A549 (cell line): ENCODE measurements at regions not wholly inside any gene's neighbourhood (a gene's known extent, or its start where the extent isn't known, plus 50 kb on each side); places are given as distances from the start of the nearest gene placed in this dataset.

ENCODE experiments used
- EP300 ChIP-seq, 2 experiments: fragments of >200 bp; sonication (Bioruptor Twin); formaldehyde crosslinking; IDR thresholded peaks; 2 replicates in 1 of 2; 3 replicates in 1 of 2; pipeline ENCODE4 v1.6.1; 2016 to 2017
- ESRRA ChIP-seq: fragments of 150-350 bp; IDR thresholded peaks from 2 replicates; pipeline ENCODE4 v1.6.1; 2014; ENCODE audit warnings: mild to moderate bottlenecking, low read length, borderline replicate concordance
- HEYL ChIP-seq: fragments of 250-450 bp; sonication (Bioruptor Pico); IDR thresholded peaks from 2 replicates; pipeline ENCODE4 v1.8.0; 2021; ENCODE audit warnings: mild to moderate bottlenecking, moderate library complexity
- JUNB ChIP-seq: fragments of >200 bp; sonication (Bioruptor Twin); formaldehyde crosslinking; IDR thresholded peaks from 2 replicates; pipeline ENCODE4 v1.6.1; 2016
- PHF8 ChIP-seq: fragments of 200-600 bp; sonication (generic); IDR thresholded peaks from 2 replicates; pipeline ENCODE4 v1.6.1; 2016; ENCODE audit warnings: low read depth, mild to moderate bottlenecking, antibody characterized with exemption, moderate library complexity, borderline replicate concordance
- RAD21 ChIP-seq, 2 experiments: fragments of >200 bp in 1 of 2; sonication (Bioruptor Twin) in 1 of 2; formaldehyde crosslinking in 1 of 2; IDR thresholded peaks in 1 of 2; conservative IDR thresholded peaks in 1 of 2; 2 replicates in 1 of 2; 3 replicates in 1 of 2; pipeline ENCODE4 v1.6.1; 2012 to 2018; ENCODE audit warnings: inconsistent platforms in 1 of 2
- SMC3 ChIP-seq: fragments of >200 bp; sonication (Bioruptor Twin); formaldehyde crosslinking; IDR thresholded peaks from 3 replicates; pipeline ENCODE4 v1.6.1; 2018; ENCODE audit warnings: inconsistent platforms
- SREBF2 ChIP-seq: fragments of 450-650 bp; IDR thresholded peaks from 2 replicates; pipeline ENCODE4 v1.6.1; 2014; ENCODE audit warnings: mild to moderate bottlenecking, moderate library complexity
- TF ChIP-seq, protein P1 (sequence below): fragments of >200 bp; sonication (Bioruptor Twin); formaldehyde crosslinking; IDR thresholded peaks from 3 replicates; pipeline ENCODE4 v1.5.1; 2016
- TF ChIP-seq, protein P2 (sequence below): IDR thresholded peaks from 2 replicates; pipeline ENCODE4 v1.6.1; 2012
- TF ChIP-seq, protein P3 (sequence below): IDR thresholded peaks from 2 replicates; pipeline ENCODE4 v1.6.1; 2012
- TF ChIP-seq, protein P4 (sequence below): fragments of 200-600 bp; sonication (generic); IDR thresholded peaks from 2 replicates; pipeline ENCODE4 v1.6.1; 2016; ENCODE audit warnings: antibody characterized with exemption, mild to moderate bottlenecking, moderate library complexity
- TF ChIP-seq, protein P5 (sequence below): IDR thresholded peaks from 2 replicates; pipeline ENCODE4 v1.6.1; 2012; ENCODE audit warnings: low read depth, borderline replicate concordance

DNA sequence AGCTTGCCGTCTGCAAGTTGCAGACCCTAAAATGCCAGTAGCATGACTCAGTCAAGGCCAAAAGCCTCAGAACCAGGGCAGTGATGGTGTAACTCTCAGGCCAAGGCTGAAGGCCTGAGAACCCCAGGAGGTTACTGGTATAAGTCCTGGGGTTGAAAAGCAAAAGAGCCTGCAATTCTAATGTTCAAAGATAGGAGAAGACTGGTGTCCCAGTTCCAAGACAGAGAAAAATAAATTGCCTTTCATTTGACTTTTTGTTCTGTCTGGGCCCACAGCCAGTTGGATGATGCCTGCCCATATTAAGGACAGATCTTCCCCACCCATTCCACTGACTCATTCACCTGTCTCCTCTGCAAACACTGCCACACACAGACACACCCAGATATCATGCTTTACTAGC, 673.2 kb downstream of the CDH18 start:
- TF ChIP-seq JUNB (no peak), EP300 (IDR thresholded peaks at IDR 0.05) (no peak), ESRRA (no peak), PHF8 (no peak), SMC3 (no peak), HEYL (CRISPR knock-in tag) (no peak), SREBF2 (no peak), RAD21 (conservative IDR thresholded peaks at IDR 0.05 in 1 of 2, IDR thresholded peaks at IDR 0.05 in 1 of 2) (no peak)
- TF ChIP-seq, protein P1, sequence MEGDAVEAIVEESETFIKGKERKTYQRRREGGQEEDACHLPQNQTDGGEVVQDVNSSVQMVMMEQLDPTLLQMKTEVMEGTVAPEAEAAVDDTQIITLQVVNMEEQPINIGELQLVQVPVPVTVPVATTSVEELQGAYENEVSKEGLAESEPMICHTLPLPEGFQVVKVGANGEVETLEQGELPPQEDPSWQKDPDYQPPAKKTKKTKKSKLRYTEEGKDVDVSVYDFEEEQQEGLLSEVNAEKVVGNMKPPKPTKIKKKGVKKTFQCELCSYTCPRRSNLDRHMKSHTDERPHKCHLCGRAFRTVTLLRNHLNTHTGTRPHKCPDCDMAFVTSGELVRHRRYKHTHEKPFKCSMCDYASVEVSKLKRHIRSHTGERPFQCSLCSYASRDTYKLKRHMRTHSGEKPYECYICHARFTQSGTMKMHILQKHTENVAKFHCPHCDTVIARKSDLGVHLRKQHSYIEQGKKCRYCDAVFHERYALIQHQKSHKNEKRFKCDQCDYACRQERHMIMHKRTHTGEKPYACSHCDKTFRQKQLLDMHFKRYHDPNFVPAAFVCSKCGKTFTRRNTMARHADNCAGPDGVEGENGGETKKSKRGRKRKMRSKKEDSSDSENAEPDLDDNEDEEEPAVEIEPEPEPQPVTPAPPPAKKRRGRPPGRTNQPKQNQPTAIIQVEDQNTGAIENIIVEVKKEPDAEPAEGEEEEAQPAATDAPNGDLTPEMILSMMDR, result no peak
- TF ChIP-seq, protein P2, sequence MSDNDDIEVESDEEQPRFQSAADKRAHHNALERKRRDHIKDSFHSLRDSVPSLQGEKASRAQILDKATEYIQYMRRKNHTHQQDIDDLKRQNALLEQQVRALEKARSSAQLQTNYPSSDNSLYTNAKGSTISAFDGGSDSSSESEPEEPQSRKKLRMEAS, result no peak
- TF ChIP-seq, protein P3, sequence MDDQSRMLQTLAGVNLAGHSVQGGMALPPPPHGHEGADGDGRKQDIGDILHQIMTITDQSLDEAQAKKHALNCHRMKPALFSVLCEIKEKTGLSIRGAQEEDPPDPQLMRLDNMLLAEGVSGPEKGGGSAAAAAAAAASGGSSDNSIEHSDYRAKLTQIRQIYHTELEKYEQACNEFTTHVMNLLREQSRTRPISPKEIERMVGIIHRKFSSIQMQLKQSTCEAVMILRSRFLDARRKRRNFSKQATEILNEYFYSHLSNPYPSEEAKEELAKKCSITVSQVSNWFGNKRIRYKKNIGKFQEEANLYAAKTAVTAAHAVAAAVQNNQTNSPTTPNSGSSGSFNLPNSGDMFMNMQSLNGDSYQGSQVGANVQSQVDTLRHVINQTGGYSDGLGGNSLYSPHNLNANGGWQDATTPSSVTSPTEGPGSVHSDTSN, result no peak
- TF ChIP-seq, protein P4, sequence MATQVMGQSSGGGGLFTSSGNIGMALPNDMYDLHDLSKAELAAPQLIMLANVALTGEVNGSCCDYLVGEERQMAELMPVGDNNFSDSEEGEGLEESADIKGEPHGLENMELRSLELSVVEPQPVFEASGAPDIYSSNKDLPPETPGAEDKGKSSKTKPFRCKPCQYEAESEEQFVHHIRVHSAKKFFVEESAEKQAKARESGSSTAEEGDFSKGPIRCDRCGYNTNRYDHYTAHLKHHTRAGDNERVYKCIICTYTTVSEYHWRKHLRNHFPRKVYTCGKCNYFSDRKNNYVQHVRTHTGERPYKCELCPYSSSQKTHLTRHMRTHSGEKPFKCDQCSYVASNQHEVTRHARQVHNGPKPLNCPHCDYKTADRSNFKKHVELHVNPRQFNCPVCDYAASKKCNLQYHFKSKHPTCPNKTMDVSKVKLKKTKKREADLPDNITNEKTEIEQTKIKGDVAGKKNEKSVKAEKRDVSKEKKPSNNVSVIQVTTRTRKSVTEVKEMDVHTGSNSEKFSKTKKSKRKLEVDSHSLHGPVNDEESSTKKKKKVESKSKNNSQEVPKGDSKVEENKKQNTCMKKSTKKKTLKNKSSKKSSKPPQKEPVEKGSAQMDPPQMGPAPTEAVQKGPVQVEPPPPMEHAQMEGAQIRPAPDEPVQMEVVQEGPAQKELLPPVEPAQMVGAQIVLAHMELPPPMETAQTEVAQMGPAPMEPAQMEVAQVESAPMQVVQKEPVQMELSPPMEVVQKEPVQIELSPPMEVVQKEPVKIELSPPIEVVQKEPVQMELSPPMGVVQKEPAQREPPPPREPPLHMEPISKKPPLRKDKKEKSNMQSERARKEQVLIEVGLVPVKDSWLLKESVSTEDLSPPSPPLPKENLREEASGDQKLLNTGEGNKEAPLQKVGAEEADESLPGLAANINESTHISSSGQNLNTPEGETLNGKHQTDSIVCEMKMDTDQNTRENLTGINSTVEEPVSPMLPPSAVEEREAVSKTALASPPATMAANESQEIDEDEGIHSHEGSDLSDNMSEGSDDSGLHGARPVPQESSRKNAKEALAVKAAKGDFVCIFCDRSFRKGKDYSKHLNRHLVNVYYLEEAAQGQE, result no peak
- TF ChIP-seq, protein P5, sequence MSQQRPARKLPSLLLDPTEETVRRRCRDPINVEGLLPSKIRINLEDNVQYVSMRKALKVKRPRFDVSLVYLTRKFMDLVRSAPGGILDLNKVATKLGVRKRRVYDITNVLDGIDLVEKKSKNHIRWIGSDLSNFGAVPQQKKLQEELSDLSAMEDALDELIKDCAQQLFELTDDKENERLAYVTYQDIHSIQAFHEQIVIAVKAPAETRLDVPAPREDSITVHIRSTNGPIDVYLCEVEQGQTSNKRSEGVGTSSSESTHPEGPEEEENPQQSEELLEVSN, result no peak
